ENCODE measurements at regions not wholly inside any gene's neighbourhood (a gene's known extent, or its start where the extent isn't known, plus 50 kb on each side); places are given as distances from the start of the nearest gene placed in this dataset.

- H3K36me3 ChIP-seq = no peaks in the 10 kb centered on the region
- no peak overlapping the region for H3K4me3 ChIP-seq
- H3K27me3 ChIP-seq = no peaks in the 10 kb centered on the region
- H3K9me3 ChIP-seq = no peaks in the 10 kb centered on the region
- no peak for DNase-seq
- no peak for TF ChIP-seq POLR2A (IDR thresholded peaks at IDR 0.05)
- no peak for TF ChIP-seq CTCF (IDR thresholded peaks at IDR 0.05)
- intact Hi-C loops (cut with DNase I; ENCODE audit: low total_unique reads) = no loop called here
- no peaks in the 10 kb centered on the region for H3K4me1 ChIP-seq
- H3K27ac ChIP-seq = no peak overlapping the region
Observed at GRCh38 chr16:9516444-9516843, 425.0 kb downstream of the HAPSTR1 start.

GRCh38 chr16:9518051-9518450 is 426.6 kb downstream of the HAPSTR1 start:
- Histone ChIP-seq H3K9me3 (no peaks in the 10 kb centered on the region), H3K27ac (no peak overlapping the region), H3K4me1 (no peaks in the 10 kb centered on the region), H3K27me3 (no peaks in the 10 kb centered on the region), H3K36me3 (no peaks in the 10 kb centered on the region), H3K4me3 (no peak overlapping the region)
- DNase-seq = peak; percentile 17 to 20
- TF ChIP-seq POLR2A (IDR thresholded peaks at IDR 0.05) (no peak), CTCF (IDR thresholded peaks at IDR 0.05) (no peak)
- intact Hi-C loops (cut with DNase I; ENCODE audit: low total_unique reads) = no loop called here

- TF ChIP-seq POLR2A (IDR thresholded peaks at IDR 0.05) = no peak
- no peak for TF ChIP-seq CTCF (IDR thresholded peaks at IDR 0.05)
- no peaks in the 10 kb centered on the region for H3K9me3 ChIP-seq
- DNase-seq = no peak
- intact Hi-C loops (cut with DNase I; ENCODE audit: low total_unique reads) = no loop called here
- H3K36me3 ChIP-seq = no peaks in the 10 kb centered on the region
- no peak overlapping the region for H3K27ac ChIP-seq
- no peaks in the 10 kb centered on the region for H3K4me1 ChIP-seq
- H3K4me3 ChIP-seq = no peak overlapping the region
- no peaks in the 10 kb centered on the region for H3K27me3 ChIP-seq
Observed at GRCh38 chr16:9518581-9518980, 427.1 kb downstream of the HAPSTR1 start.

- DNase-seq = no peak
- H3K27ac ChIP-seq = no peak overlapping the region
- TF ChIP-seq POLR2A (IDR thresholded peaks at IDR 0.05) = no peak
- H3K9me3 ChIP-seq = no peaks in the 10 kb centered on the region
- no peaks in the 10 kb centered on the region for H3K27me3 ChIP-seq
- no peaks in the 10 kb centered on the region for H3K4me1 ChIP-seq
- intact Hi-C loops (cut with DNase I; ENCODE audit: low total_unique reads) = no loop called here
- no peak overlapping the region for H3K4me3 ChIP-seq
- no peaks in the 10 kb centered on the region for H3K36me3 ChIP-seq
Observed at GRCh38 chr16:9521749-9522370, 430.4 kb downstream of the HAPSTR1 start.

- H3K27me3 ChIP-seq = no peaks in the 10 kb centered on the region
- no peak overlapping the region for H3K4me3 ChIP-seq
- TF ChIP-seq POLR2A (IDR thresholded peaks at IDR 0.05) (no peak), CTCF (IDR thresholded peaks at IDR 0.05) (no peak)
- no peaks in the 10 kb centered on the region for H3K9me3 ChIP-seq
- no peak overlapping the region for H3K27ac ChIP-seq
- no peaks in the 10 kb centered on the region for H3K4me1 ChIP-seq
- intact Hi-C loops (cut with DNase I; ENCODE audit: low total_unique reads) = no loop called here
- no peak for DNase-seq
- H3K36me3 ChIP-seq = no peaks in the 10 kb centered on the region
Observed at GRCh38 chr16:9522614-9523013, 431.2 kb downstream of the HAPSTR1 start.

- Histone ChIP-seq H3K27me3 (no peaks in the 10 kb centered on the region), H3K4me3 (no peak overlapping the region), H3K27ac (no peak overlapping the region), H3K9me3 (no peaks in the 10 kb centered on the region), H3K4me1 (no peaks in the 10 kb centered on the region), H3K36me3 (no peaks in the 10 kb centered on the region)
- DNase-seq = no peak
- no peak for TF ChIP-seq POLR2A (IDR thresholded peaks at IDR 0.05)
- TF ChIP-seq CTCF (IDR thresholded peaks at IDR 0.05) = no peak
- intact Hi-C loops (cut with DNase I; ENCODE audit: low total_unique reads) = no loop called here
Observed at GRCh38 chr16:9523994-9524393, 432.6 kb downstream of the HAPSTR1 start.

All from uterus (tissue), 3 donors.